ENCODE measurements at regions not wholly inside any gene's neighbourhood (a gene's known extent, or its start where the extent isn't known, plus 50 kb on each side); places are given as distances from the start of the nearest gene placed in this dataset.
"Not testable (repeated sequence)": the region's sequence is repeated elsewhere in the genome, so short reads cannot be mapped to it uniquely, and the experiment has no call there.

- DNase-seq, result no peak
These were observed 139.7 kb upstream of the BNIP2 start for GRCh38 chr15:59828861-59829260.

- no peak for DNase-seq
These were observed 139.1 kb upstream of the BNIP2 start for GRCh38 chr15:59828263-59828662.

DNA sequence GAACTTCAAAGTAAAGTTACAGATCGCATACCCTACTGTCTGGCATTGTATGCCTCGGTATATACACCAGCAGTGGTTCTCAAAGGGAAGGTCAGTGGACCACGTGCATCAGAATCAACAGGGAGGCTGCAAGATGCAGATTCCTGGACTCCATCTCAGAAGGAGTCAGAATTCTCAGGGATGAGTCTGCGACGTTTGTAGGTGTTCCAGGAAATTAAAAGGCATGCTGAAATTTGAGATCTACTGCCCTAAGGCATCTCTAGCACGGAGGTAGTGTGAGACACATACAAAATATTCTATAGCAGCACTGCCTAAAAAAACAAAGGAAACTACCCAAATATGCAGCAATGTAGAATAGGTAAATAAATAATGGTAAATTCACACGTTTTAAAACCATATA is 136.8 kb upstream of the BNIP2 start:
- no peak for DNase-seq

DNA sequence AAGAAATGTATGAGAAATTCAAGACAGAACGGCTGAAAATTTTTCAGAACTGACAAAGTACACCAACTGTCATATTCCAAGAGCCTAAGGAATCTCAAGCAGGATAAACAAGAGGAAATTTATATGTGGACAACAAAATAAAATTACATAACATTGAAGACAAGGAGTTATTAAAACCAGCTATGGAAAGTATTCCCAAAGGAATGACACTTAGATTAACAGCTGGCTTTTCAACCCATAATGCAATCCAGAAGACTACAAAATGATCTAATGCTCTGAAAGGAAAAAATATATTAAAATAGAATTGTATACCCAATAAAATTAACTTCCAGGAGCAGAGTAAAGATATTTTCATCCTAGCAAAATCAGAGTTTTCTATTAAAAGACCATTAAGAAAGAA is 132.2 kb upstream of the BNIP2 start:
- no peak for DNase-seq

GRCh38 chr15:59819092-59819491 is 130.0 kb upstream of the BNIP2 start:
- no peak for DNase-seq

DNA sequence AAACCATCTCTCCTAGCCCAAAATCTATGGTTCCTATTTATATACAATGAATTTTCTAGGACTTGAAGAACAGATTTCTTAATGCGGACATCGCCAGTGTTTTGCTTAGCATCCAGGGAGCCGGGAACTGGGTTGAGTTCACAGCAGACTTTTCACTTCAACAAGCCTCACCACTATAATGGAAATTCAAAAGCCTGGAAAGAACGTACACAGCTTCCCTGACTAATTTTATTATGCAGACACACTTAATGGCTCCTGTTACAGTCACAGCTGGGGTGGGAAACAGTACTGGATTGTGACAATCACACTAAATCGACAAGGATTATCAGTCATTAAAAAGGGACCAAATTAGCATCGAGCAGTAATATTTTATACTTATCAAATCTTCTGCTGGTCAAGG is 129.2 kb upstream of the BNIP2 start:
- no peak for DNase-seq

GRCh38 chr15:59817834-59818233 is 128.7 kb upstream of the BNIP2 start:
- no peak for DNase-seq

- DNase-seq, result no peak
These were observed 127.9 kb upstream of the BNIP2 start for GRCh38 chr15:59817053-59817452.

GRCh38 chr15:59814409-59814808 is 125.3 kb upstream of the BNIP2 start:
- DNase-seq, result no peak

- no peak for DNase-seq
These were observed 123.8 kb upstream of the BNIP2 start for GRCh38 chr15:59812889-59813288.

DNA sequence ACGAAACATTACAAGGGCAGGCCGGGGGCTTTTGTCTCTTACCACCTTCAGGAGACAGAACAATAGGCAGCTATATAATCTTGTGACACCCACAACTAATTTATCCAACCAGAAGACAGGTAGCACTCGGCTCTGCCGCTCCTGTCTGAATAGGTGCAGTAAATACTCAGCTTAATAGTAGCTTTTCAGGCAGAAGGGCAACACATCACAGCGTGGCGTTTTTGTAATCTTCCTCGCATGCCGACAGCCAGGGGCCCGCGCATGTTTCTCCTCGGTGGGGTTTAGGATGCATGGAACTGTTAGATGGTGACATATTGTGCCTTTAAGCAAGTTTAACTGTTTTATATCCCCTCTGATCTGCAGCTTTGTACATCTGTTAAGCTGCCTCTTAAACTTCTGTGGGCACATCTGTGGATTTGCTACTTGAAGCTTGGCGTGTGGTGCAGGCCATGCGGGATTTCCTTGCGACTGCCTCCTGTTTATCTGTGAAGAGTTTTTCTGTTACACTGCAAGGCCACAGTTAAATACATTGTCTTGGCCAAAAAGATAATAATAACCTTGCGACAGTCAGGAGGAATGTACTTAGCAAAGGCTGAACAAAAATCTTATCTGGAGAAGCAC is 123.2 kb upstream of the BNIP2 start:
- no peak for DNase-seq

DNA sequence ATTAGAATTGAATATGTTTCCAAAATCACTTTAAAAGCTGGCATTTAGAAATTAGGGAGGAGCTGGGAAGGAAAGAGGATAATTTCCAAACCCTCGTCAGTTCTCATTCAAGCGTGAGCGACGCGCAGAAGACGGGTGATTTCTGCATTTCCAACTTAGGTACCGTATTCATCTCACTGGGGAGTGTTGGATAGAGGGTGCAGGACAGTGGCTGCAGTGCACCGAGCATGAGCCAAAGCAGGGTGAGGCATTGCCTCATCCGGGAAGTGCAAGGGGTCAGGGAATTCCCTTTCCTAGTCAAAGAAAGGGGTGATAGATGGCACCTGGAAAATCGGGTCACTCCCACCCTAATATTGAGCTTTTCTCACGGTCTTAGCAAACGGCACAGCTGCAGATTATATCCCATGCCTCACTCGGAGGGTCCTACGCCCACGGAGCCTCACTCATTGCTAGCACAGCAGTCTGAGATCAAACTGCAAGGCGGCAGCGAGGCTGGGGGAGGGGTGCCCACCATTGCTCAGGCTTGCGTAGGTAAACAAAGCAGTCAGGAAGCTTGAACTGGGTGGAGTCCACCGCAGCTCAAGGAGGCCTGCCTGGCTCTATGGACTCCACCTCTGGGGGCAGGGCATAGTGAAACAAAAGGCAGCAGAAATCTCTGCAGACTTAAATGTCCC is 114.3 kb upstream of the BNIP2 start:
- peak; percentile 20 for DNase-seq

DNA sequence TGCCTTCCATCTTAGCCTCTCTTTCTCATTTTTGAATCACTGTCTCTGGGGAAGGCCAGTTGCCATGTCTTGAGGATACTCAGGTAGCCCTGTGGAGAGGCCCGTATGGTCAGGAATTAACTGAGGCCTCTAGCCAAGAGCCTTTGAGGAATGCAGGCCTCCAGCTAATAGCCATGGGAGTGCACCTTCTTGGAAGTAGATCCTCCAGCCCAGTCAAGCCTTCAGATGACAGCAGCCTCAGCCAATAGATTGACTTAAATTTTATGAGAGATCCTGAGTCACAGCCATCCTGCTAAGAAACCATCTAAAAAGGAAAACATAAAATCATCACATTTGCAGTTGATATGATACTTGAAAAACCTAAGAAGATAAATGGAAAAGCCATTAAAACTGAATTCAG is 112.5 kb upstream of the BNIP2 start:
- no peak for DNase-seq

- DNase-seq, result no peak
These were observed 109.4 kb upstream of the BNIP2 start for GRCh38 chr15:59798605-59798917.

GRCh38 chr15:59797756-59798604 is 108.9 kb upstream of the BNIP2 start:
- DNase-seq, result no peak

DNA sequence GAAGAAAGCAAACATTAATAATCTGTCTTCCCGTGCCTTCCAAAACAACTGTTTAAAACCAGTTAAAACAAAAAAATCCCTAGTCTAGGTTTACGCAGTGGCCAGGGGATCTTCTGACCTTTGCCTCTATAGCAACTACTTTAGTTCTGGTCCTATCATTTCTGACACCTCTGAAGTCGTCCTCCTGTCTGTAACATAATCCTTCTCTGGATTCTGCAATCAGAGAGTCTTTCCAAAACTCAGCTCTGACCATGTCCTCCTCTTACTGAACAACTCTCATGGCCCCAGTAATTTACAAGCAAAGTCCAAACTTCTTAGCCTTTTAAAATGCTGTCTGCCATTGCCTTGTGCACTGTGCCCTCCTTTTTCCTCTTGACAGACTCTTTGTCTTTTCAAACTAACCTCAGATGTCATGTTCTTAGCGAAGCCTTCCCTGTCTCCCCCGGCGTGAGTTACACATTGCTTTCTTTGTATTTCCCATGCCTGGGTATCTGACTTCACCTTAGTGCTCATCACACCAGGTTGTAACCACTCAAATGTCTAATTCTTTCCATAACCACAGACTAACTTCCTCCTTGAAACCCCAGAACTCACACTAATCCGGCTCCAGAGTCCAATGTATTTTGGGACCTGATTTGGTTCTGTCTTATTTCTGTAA is 105.2 kb upstream of the BNIP2 start:
- DNase-seq, result no peak

- DNase-seq, result no peak
These were observed 103.2 kb upstream of the BNIP2 start for GRCh38 chr15:59792359-59792758.

DNA sequence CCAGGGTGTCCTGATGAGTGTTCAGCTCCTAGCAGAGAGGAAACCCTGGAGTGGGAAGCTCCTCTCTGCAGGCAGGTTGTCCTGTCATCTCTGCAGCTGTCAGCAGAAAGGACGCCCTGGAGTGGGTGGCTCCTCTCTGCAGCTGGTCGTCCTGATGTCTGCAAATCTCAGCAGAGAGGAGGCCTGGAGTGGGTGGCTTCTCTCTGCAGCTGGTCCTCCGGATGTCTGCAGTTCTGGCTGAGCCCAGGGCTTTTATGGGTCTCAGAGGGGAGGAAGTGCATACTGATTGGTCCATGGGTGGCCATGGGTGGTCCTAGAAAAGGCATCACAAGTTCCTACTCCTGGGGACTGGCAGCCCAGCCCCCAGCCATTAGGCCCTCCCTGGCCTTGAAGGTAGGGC is 102.6 kb upstream of the BNIP2 start:
- no peak for DNase-seq

DNA sequence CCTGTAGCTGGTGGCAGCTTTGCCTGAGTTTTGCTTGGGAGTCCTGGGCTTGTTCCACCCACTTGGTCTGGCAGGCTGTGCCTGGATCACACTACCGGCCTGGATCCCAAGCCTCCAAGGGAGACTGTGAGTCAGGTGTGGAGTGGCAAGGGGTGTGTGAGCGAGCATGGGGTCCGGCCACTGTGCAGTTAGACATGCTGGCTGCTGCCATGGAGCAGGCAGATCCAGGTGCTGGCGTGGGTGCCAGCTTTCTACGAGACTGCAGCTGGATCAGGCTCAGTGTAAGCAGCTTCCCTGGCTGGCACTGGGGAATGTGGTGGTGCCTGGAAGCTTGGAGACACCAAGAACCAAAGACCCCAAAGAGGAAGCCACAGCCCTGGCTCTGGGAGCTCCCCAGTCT is 102.0 kb upstream of the BNIP2 start:
- DNase-seq, result no peak

DNA sequence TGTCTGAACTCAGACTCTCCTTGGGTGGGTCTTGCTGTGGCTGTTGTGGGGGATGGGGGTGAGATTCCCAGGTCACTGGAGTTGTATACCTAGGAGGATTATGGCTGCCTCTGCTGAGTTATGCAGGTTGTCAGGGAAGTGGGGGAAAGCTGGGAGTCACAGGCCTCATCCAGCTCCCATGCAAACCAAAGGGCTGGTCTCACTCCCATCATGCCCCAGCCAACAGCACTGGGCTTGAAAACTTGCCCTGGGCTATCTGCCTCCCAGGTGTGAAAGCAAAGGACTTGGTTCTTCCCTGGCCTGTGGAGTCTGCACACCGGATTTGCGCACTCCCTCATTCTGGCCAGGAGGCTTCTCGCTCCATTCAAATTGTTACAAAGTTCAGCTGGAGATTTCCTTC is 97.3 kb upstream of the BNIP2 start:
- DNase-seq, result not testable (repeated sequence)

DNA sequence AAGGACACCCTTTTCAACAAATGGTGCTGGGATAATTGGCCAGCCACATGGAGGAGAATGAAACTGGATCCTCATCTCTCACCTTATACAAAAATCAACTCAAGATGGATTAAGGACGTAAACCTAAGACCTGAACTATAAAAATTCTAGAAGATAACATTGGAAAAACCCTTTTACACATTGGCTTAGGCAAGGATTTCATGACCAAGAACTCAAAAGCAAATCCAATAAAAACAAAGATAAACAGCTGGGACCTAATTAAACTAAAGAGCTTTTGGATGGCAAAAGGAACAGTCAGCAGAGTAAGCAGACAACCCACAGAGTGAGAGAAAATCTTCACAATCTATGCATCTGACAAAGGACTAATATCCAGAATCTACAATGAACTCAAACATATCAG is 96.9 kb upstream of the BNIP2 start:
- DNase-seq, result not testable (repeated sequence)

- not testable (repeated sequence) for DNase-seq
These were observed 94.8 kb upstream of the BNIP2 start for GRCh38 chr15:59783774-59784520.

GRCh38 chr15:59779110-59779509 is 90.0 kb upstream of the BNIP2 start:
- DNase-seq, result no peak
